Neuron (in vitro differentiated cells): ENCODE measurements at regions not wholly inside any gene's neighbourhood (a gene's known extent, or its start where the extent isn't known, plus 50 kb on each side); places are given as distances from the start of the nearest gene placed in this dataset.

Experiments used
- H2AFZ ChIP-seq: one replicate; pipeline ENCODE4 v1.6.1; 2013; ENCODE audit warnings: low read depth, mild to moderate bottlenecking, inconsistent platforms, low read length, moderate library complexity
- H3K27me3 ChIP-seq: one replicate; pipeline ENCODE4 v1.6.1; 2013; ENCODE audit warnings: low read length; ENCODE audit not compliant: insufficient read depth
- H3K36me3 ChIP-seq: one replicate; pipeline ENCODE4 v1.6.1; 2013; ENCODE audit warnings: low read length; ENCODE audit not compliant: insufficient read depth
- H3K4me1 ChIP-seq: one replicate; pipeline ENCODE4 v1.6.1; 2013; ENCODE audit warnings: low read length; ENCODE audit not compliant: insufficient read depth
- H3K4me3 ChIP-seq: 2 replicates; pipeline ENCODE4 v1.5.1; 2013; ENCODE audit warnings: mild to moderate bottlenecking, low read length, moderate library complexity
- H3K9me3 ChIP-seq: one replicate; pipeline ENCODE4 v1.6.1; 2013; ENCODE audit warnings: low read length

DNA sequence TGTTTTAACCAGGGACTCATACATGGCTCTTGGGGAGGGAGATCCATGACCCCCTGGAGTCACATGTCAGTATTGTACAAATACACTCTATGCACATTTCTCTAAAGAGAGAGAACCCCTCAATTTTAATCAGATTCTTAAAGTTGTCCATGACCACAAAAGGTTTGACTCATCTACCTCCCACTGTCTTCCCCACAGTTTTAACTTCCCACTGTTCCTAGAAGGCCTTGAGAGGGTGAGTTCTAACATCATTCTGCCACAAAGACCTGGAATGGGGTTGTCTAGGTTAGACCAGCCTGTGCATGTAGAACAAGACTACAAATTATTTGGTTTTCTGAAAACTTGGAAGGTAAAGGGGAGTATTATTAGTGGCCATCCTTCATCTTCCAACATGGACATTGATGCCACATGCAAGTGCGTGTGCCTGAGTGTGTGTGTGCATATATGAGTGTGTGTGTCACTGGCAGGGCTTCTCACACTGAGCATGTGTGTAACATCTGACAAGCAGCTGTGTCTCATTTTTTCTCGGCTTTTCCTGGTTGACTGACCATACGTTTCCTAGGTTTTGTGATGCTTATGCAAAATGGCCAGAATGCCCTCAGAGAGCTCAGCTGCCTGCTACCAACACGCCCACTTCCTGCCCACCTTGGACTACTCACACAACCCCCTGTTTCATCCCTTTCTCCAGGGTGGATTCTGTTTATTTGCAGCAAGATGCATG is 94.6 kb upstream of the LGALSL start:
- Histone ChIP-seq H3K36me3 (no peaks in the 10 kb centered on the region), H2AFZ (no peak overlapping the region), H3K27me3 (peaks cover 7% of the 10 kb centered on the region), H3K4me3 (no peak overlapping the region), H3K9me3 (no peaks in the 10 kb centered on the region), H3K4me1 (peaks cover 2% of the 10 kb centered on the region)

DNA sequence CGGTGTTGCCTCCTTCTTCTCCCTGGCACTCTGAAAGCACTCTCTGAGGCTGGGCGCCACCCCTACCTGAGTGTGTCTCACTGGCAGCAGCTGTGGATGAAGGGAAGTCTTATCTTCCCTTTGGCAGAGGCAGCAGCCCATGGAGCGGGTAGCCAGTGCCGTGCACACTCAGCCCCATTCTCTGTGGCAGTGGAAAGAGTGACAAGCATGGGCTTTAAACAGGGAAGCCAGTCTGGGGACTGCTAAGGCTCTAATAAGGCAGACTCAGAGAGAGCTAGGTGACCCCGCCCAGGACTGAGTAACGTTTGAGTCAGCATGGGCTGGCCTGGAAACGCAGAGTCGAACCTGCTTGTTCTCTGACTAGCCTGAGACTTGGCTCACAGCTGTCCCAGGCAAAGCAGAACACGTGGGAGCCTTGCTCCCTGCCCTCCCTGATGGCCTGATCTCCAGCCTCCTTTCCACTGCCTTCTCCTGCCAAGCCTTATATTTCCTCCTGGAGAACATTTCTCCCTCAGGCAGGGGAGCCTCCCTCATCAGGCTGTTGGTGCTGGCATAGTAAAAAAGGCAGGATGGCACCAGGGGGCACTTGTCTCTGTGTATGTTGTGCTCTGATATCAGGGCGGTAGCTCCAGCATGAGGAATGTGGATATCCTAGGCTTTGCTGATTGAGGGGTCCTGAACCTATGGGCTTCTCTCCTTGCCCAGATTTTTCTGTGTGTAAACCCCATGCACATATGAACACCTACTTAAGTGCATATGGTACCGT is 93.9 kb upstream of the LGALSL start:
- Histone ChIP-seq H2AFZ (no peak overlapping the region), H3K36me3 (no peaks in the 10 kb centered on the region), H3K27me3 (peaks cover 7% of the 10 kb centered on the region), H3K9me3 (no peaks in the 10 kb centered on the region), H3K4me3 (no peak overlapping the region), H3K4me1 (peaks cover 2% of the 10 kb centered on the region)

DNA sequence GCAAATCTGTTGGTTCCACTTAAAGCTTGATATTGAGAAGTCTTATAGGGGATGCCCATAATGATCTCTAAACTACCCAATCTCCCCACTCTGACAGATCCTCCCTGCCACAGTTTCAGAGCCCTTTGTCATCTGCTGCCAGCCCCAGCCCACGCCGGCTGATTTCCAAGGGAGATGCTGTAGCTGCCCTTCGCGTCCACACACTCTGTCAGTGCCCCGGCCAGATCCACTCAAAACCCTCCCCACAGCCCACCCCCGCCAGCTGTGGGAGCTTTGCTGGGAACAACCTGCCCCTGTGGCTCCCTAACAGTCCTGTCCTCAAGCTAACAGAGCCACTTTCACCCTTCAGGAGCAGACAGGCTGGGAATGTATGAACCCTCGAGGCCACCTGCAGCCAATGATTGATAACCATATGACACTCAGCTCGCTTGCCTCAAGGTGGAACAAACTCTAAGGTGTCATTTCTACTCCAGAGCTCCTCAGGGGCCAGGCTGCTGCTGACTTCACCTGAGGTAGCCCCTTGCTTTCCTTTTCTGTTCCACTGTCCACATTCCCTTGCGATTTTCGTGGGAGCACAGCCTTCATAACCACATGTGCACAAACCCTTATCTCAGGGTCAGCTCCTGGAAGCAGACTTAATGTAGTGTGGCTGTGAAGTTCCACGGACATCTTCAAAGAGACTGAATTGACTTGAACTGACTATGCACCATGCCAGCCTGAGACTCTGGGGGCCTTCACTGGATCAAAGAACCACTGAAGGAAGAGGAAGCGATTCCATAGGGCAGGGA is 92.6 kb upstream of the LGALSL start:
- Histone ChIP-seq H3K27me3 (peaks cover 7% of the 10 kb centered on the region), H3K36me3 (no peaks in the 10 kb centered on the region), H3K4me1 (peaks cover 2% of the 10 kb centered on the region), H3K9me3 (no peaks in the 10 kb centered on the region), H2AFZ (no peak overlapping the region), H3K4me3 (no peak overlapping the region)

DNA sequence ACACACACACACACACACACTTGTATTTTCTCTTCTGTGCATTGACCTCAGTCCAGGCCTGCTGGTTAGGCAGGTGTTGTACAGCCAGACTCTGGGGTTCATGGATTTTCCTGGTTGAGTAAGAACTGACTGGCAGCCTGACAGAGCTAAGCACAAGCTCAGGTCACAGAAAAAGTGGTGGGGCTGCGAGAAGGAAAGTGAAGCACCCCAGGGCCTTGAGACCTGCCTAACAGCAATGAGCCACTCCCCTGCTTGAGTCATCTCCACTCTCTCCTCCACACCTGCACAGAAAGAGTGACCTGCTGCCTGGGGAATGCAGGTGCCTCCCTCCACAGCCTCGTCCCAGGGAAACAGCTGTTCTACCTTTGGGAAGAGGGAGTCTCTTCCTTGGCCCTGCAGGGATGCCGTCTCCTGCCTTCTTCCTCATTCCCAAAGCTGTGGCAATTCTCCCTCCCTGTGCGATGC is 91.4 kb upstream of the LGALSL start:
- H3K36me3 ChIP-seq = no peaks in the 10 kb centered on the region
- no peak overlapping the region for H2AFZ ChIP-seq
- H3K27me3 ChIP-seq = peaks cover 7% of the 10 kb centered on the region
- peaks cover 7% of the 10 kb centered on the region for H3K4me1 ChIP-seq
- no peak overlapping the region for H3K4me3 ChIP-seq
- no peaks in the 10 kb centered on the region for H3K9me3 ChIP-seq

DNA sequence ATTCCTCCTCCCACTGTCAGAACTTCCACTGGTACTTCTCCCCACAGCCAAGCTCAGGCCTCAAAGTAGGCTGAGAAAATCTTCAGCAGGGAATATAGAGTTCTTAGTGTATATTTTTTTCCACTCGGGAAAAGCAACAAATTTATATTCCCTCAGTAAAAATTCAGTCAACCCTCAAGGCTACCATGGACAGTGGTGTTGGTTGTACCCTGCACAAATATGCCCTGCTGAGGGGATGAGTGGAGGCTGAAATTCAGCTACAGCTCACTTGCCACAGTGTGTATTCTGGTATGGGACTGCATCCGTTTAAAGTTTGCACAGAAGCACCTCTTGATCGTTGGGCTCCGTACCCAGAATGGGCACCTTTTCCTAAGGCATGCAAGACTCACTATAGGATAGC is 90.8 kb upstream of the LGALSL start:
- no peak overlapping the region for H2AFZ ChIP-seq
- no peak overlapping the region for H3K4me3 ChIP-seq
- no peaks in the 10 kb centered on the region for H3K36me3 ChIP-seq
- peaks cover 10% of the 10 kb centered on the region for H3K4me1 ChIP-seq
- H3K27me3 ChIP-seq = peaks cover 7% of the 10 kb centered on the region
- no peaks in the 10 kb centered on the region for H3K9me3 ChIP-seq

DNA sequence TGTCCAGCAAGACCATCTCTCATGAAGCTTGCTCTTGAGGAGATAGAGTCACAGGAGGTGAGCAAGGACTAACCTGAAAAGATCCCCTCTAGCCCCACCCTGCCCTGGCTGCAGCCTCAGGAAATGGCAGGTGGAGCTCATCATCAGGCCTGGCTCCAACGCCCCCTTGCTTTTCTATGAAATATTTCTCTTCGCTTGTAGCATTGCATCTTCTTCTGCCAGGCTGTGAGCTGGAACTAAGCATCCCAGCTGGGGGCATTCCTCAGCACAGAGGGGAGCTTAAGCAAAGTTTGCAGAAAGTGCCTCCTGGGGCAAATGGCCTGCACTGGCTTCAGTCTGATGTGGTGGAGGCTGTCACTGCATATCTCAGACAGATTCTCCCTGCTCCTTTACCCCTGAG is 90.1 kb upstream of the LGALSL start:
- Histone ChIP-seq H3K36me3 (no peaks in the 10 kb centered on the region), H3K4me3 (no peak overlapping the region), H3K27me3 (peaks cover 7% of the 10 kb centered on the region), H2AFZ (no peak overlapping the region), H3K4me1 (peaks cover 10% of the 10 kb centered on the region), H3K9me3 (no peaks in the 10 kb centered on the region)

DNA sequence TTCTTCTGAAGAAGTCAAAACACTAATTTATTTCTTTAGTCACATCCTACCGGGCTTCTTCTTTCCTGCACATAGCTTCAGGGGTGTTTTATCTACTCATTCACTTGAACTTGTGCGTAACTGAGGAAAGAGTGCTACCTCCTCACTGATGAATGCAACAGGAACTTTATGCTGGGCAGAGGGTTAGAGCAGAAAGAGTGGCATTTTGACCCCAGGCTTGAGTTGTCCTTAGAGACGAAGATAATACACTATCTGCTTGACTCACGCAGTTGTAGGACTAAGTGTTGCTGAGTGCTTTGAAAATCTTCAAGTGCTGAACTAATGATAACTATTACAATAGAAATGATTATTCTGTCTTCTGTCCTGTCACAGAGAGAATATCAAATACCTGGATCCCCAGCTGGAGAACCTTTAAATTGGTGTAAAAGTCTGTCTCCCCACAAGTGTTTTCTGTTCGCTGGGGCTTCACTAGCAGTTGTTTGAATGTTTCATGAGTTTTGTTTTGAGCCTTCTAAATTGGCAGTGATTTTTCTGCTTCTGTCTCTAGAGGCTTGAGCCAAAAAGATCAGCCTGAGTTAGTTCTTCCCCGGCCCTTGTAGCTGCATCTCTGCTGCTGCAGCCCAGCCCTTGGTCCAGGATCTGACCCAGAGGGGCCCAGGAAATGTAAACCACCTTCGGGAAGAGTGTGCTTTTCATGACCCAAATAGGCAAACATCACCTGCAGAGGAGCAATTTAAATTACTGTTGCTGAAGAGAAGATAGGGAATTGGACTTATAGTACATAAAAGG is 86.3 kb upstream of the LGALSL start:
- H3K9me3 ChIP-seq = no peaks in the 10 kb centered on the region
- no peak overlapping the region for H3K4me3 ChIP-seq
- no peaks in the 10 kb centered on the region for H3K36me3 ChIP-seq
- H3K27me3 ChIP-seq = no peaks in the 10 kb centered on the region
- H2AFZ ChIP-seq = no peak overlapping the region
- peaks cover 8% of the 10 kb centered on the region for H3K4me1 ChIP-seq

DNA sequence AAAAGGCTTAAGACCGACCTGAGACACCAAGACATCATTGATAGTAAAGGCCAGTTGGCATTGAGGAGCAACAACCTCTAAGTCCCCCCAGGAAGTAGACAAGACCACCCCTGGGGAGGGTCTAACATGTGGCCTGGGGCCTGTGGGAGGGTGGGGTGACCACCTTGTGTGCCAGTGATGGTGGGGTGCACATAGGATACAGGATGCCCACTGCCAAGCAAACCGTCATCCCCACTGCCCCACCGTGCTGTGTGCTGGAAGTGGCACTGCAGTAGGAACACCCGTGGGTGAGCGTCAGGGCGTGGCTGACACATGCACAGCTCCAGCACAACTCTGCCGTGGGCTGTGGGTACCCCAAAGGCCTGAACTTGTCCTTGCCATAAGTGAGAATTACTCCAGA is 84.3 kb upstream of the LGALSL start:
- Histone ChIP-seq H3K4me3 (no peak overlapping the region), H3K4me1 (peaks cover 8% of the 10 kb centered on the region), H3K27me3 (no peaks in the 10 kb centered on the region), H3K9me3 (no peaks in the 10 kb centered on the region), H2AFZ (no peak overlapping the region), H3K36me3 (no peaks in the 10 kb centered on the region)

DNA sequence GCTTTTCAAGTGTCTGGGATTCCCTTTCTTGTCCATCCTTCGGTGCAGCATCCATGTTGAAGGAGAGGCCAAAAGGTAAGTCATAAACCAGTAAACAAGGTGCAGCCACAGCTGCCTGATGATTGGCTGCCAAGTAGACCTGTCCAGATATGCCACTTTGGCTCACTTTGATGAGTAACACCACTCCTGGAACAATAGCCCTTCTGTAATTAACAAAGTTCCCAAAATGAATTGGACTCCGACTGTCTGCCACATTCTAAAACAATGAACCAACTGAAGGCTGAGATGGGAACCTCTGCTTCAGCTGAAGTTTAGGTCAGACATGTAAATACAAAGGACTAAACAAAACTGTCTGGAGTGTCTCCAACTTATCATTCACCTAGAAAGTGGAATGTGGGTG is 82.2 kb upstream of the LGALSL start:
- Histone ChIP-seq H3K9me3 (no peaks in the 10 kb centered on the region), H3K27me3 (no peaks in the 10 kb centered on the region), H3K36me3 (no peaks in the 10 kb centered on the region), H3K4me3 (no peak overlapping the region), H2AFZ (no peak overlapping the region), H3K4me1 (peaks cover 8% of the 10 kb centered on the region)

DNA sequence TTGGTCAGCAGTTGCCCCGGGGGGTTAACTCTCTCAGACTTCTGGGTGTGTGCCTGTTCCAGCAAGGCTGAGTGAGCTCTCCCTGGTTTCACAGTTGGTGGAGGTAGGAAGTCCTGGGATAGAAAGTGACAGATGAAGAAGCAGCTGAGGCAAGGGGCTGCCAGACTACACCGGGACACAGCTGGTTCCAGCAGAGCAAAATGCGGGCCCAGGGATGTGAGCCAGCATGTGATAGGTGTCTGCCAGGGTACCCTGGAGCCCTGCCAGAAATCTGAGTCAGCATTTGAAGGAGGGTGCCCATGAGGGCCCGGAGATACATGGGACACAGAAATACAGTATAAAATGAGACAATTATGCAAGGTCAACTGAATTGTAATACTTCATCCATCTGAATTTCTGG is 79.3 kb upstream of the LGALSL start:
- Histone ChIP-seq H3K36me3 (no peaks in the 10 kb centered on the region), H3K9me3 (no peaks in the 10 kb centered on the region)

DNA sequence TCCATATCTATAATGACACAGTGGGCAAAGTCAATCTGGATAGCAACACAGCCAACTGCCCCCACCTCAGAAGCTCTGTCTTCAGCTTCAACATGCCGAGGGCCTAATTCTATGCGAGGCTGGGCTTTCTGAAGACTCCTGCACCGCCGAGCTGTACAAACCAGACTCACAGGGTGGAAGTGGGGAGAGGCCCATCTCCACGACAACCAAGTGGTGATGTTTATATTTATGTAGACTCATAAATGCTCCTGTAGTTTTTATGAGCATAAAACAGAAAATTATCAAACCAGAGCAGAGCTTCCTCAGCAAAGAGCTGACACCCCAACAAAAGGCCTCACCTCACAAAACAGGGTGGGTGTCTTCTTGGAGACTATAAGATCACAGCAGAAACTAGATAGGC is 77.0 kb upstream of the LGALSL start:
- Histone ChIP-seq H3K4me1 (no peaks in the 10 kb centered on the region), H3K9me3 (no peaks in the 10 kb centered on the region), H3K27me3 (no peaks in the 10 kb centered on the region), H2AFZ (no peak overlapping the region), H3K36me3 (no peaks in the 10 kb centered on the region), H3K4me3 (no peak overlapping the region)

More for the DNA sequence above, 79.3 kb upstream of the LGALSL start:
- H3K4me3 ChIP-seq = no peak overlapping the region
- no peaks in the 10 kb centered on the region for H3K27me3 ChIP-seq
- no peaks in the 10 kb centered on the region for H3K4me1 ChIP-seq
- no peak overlapping the region for H2AFZ ChIP-seq

DNA sequence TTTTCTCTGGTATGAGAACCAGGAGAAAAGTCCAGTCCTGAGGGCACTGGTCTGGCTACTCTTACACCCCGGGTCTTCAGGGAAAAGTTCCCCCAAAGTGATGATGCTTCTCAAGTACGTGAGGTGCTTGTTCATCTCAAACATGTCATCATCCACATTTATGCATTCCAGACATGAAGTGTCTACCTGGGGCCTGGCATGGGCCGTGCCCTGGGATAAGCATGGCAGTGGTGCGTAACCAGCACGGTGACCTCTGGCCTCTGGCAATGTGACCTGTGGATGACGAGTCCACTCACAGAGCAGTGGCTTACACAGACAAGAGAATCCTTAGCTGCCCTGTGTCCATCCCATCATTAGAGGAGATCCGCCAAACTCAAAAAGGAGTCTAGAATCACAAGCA is 74.8 kb upstream of the LGALSL start:
- no peak overlapping the region for H2AFZ ChIP-seq
- H3K4me1 ChIP-seq = no peaks in the 10 kb centered on the region
- H3K27me3 ChIP-seq = no peaks in the 10 kb centered on the region
- no peaks in the 10 kb centered on the region for H3K36me3 ChIP-seq
- no peaks in the 10 kb centered on the region for H3K9me3 ChIP-seq
- no peak overlapping the region for H3K4me3 ChIP-seq
